ENCODE measurements at regions not wholly inside any gene's neighbourhood (a gene's known extent, or its start where the extent isn't known, plus 50 kb on each side); places are given as distances from the start of the nearest gene placed in this dataset.

GRCh38 chrX:44094821-44095530 lies 121.8 kb upstream of the NDP start:
- TF ChIP-seq POLR2A (IDR thresholded peaks at IDR 0.05; ENCODE audit: insufficient read depth in 1 of 2, low read depth in 2 of 2, low read length in 2 of 2): no peak
- no peak for TF ChIP-seq CTCF (CRISPR knock-in tag; IDR thresholded peaks at IDR 0.05)
- TF ChIP-seq MXD1 (CRISPR knock-in tag; IDR thresholded peaks at IDR 0.05): no peak
- no peak for TF ChIP-seq FOXK2 (IDR thresholded peaks at IDR 0.05)
- TF ChIP-seq ZNF451 (CRISPR knock-in tag; IDR thresholded peaks at IDR 0.05): no peak
- TF ChIP-seq EZH2 (conservative IDR thresholded peaks at IDR 0.05; ENCODE audit: low read depth, low read length): no peak
- no peak for TF ChIP-seq HMG20B (CRISPR knock-in tag; conservative IDR thresholded peaks at IDR 0.05)
- TF ChIP-seq FOXP4 (CRISPR knock-in tag; IDR thresholded peaks at IDR 0.05): no peak
